ENCODE measurements at regions not wholly inside any gene's neighbourhood (a gene's known extent, or its start where the extent isn't known, plus 50 kb on each side); places are given as distances from the start of the nearest gene placed in this dataset.

- TF ChIP-seq SIN3A (conservative IDR thresholded peaks at IDR 0.05 in 1 of 2, IDR thresholded peaks at IDR 0.05 in 1 of 2; ENCODE audit: low read depth in 1 of 2, low read length in 2 of 2): no peak
- no peak for TF ChIP-seq POLR2A (IDR thresholded peaks at IDR 0.05; ENCODE audit: control extremely low read depth in 1 of 2, low read depth in 2 of 2, low read length in 2 of 2)
- no peak for TF ChIP-seq SP1 (IDR thresholded peaks at IDR 0.05; ENCODE audit: low read depth, low read length)
- no peak for TF ChIP-seq MAFK (IDR thresholded peaks at IDR 0.05; ENCODE audit: low read depth, low read length)
- TF ChIP-seq KDM1A (IDR thresholded peaks at IDR 0.05; ENCODE audit: borderline replicate concordance, low read length): no peak
- no peak for TF ChIP-seq SP2 (IDR thresholded peaks at IDR 0.05; ENCODE audit: low read length)
- no peak for TF ChIP-seq TAF1 (IDR thresholded peaks at IDR 0.05; ENCODE audit: low read depth, low read length)
- TF ChIP-seq PHF8 (conservative IDR thresholded peaks at IDR 0.05; ENCODE audit: low read depth, low read length): no peak
Observed at GRCh38 chr1:166484471-166484870, 317.7 kb upstream of the FAM78B start (continued).

Data from H1 (cell line).